HG03457 (cell line): ENCODE measurements at regions not wholly inside any gene's neighbourhood (a gene's known extent, or its start where the extent isn't known, plus 50 kb on each side); places are given as distances from the start of the nearest gene placed in this dataset.

Experiments used
- ATAC-seq: cut with Tn5 transposase; IDR thresholded peaks from one replicate; pipeline ENCODE4 v1.9.1; 2021; ENCODE audit warnings: moderate number of reproducible peaks; ENCODE audit not compliant: unreplicated experiment

DNA sequence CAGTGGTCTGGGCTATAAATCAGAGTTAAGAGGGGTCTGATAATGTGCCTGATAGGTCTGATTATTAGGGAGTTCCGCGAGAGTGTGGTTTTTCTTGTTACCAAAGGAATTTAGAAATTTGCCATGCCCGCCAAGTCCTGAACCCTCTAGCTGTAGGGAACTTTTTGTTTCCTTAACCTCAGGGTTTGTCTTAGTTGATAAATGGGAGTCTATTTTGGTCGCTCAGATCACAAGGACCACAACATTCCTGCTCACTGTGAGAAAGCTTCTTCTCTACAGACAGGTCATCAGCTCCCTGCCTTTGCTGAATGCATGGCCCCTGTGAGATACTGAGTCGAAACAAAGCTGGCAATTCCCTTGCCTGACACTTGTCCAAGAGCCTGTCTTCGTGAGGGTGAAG lies 497.8 kb downstream of the HS3ST4 start:
- ATAC-seq, result no peak

DNA sequence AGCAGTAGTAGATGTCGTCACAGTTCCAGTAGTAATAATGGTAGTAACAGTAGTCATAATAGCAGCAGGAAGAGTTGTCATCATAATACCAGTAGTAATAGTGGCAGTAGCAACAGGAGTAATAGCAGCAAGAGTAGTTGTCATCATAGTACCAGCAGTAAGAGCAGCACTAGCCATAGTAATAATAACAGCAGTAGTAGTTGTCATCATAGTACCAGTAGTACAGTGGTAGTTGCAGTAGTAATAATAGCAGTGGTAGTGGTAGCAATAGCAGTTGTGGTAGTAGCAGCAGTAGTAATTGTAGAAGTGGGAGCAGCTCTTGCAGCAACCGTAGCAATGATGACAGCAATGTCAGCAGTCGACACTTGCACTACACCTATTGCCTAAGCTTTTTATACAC lies 502.8 kb downstream of the HS3ST4 start:
- ATAC-seq, result no peak

DNA sequence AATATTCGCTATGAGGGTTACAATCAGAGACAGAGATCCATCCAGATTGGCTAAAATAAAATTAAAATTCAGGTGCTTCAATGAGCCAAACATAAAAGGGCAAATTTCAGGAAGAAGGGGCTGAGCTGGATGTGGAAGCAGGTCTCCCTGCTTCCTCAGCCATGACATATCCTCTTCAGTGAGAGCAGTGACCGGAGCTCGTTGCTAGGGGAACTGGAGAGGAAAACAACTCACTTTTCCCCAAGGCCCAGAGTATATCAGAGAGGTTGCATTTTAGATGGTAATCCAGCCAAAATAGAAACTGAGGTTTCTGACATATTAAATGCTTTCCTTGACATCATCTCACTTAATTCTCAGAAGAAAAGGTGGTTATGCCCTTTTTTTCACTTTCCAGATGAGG lies 503.5 kb downstream of the HS3ST4 start:
- no peak for ATAC-seq

DNA sequence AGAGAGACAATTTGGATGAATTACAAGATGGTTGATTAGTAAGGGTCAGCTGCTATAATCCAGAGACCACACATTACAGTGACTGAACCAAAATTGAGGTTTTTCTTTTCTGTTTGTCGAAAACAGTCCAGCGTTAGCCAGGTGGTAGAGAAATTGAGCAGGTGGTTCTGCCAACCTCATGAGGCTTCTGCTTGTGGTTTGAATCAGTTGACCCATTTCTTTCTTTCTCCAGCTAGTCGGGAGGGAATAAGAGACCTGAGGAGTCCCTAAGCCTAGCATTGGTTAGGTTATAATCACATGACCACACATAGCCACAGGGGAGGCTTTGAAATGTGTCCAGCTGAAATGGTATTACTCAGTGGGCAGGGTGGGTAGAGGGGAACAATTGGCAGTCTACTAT lies 504.6 kb downstream of the HS3ST4 start:
- no peak for ATAC-seq

GRCh38 chr16:26196802-26197201 lies 505.0 kb downstream of the HS3ST4 start:
- ATAC-seq, result no peak

DNA sequence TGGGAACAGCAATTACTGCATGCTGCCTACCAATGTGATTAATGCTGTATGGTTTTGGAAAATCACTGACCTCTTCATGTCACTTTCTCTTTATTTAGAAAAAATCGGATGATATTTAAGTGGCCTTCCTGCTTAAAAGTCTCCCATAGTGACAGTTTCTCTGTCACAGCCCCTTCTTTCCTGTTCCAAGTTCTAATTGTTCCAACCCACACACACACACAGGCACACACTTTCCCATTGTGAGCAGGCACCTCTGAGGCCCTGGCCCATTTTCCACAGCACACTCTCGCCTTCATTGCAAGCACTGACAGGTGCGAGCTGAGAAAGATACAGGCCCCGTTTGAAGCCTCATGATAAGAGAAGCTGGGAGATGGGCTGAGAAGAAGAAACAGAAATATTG lies 505.9 kb downstream of the HS3ST4 start:
- no peak for ATAC-seq

DNA sequence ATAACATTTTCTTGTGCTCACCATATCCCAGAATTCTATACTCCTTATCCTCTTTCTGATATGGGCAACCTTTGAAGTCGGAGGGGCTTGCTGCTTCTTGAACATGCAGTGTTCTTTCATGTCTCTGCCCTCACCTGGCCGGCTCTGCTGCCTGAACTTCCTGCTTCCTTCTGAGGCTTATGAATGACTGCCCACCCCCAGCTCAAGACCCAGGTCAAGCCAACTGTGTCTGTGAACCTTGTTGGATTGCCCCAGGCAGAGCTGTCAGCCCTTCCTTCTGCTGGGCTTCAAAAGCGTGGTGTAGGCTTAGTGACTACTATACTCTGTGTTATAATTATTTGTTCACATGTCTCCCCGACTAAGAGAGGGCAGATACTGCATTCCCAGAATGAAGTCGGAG lies 506.5 kb downstream of the HS3ST4 start:
- ATAC-seq, result no peak

DNA sequence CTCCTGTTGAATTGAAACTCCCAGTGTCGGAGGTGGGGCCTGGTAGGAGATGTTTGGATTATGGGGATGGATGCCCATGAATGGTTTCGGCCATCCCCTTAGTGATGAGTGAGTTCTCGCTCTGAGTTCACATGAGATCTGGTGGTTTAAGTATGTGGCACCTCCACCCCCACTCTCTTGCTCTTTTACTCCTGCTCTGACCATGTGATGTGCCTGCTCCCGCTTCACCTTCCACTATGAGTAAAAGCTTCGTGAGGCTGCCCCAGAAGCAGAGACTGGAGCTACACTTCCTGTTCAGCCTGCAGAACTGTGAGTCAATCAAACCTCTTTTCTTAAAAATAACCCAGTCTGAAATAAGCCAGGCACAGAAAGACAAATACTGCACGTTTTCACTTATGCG lies 512.4 kb downstream of the HS3ST4 start:
- ATAC-seq, result no peak

DNA sequence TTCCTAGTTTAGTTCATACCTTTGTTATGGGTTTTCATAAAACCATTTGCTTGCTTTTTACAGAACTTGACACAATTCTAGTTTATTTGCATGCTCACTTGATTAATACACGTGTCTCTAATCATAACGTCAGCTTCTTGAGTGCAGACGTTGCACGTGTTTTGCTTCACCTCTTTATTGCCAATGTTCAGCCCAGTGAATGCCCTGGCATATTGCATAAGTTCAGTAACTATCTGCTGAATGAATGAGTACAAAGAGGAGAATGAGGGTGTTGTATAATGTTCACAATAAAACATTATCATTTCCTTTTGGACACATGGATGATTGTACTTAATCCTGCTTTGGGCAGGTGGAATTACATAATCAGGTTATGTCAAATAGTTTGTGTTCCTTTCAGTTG lies 519.8 kb downstream of the HS3ST4 start:
- ATAC-seq, result no peak

- no peak for ATAC-seq
These were observed 520.8 kb downstream of the HS3ST4 start for GRCh38 chr16:26212599-26212998.

- no peak for ATAC-seq
These were observed 522.9 kb downstream of the HS3ST4 start for GRCh38 chr16:26214581-26215174.

GRCh38 chr16:26220894-26221293 lies 529.1 kb downstream of the HS3ST4 start:
- ATAC-seq, result no peak

GRCh38 chr16:26231647-26232046 lies 539.9 kb downstream of the HS3ST4 start:
- no peak for ATAC-seq

GRCh38 chr16:26240807-26241206 lies 549.0 kb downstream of the HS3ST4 start:
- no peak for ATAC-seq

- ATAC-seq, result no peak
These were observed 555.3 kb downstream of the HS3ST4 start for GRCh38 chr16:26247063-26247462.

DNA sequence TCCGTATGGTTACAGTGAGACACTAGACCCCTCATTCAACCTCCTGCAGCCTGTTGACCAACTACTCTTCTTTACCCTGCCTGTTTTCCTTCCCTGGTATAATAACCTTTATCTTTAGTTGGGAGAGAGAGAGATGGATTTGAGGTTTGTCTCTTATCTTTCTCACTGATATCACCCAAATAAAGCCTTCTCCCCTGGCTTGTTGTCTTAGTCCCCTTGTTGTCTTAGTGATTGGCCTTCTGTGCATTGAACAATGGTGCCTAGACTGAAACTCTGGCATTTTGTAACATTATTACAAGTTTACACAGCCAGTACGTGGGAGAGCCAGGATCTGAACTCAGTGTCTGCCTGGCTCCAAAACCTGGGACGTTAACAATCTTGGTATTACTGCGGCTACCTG lies 560.8 kb downstream of the HS3ST4 start:
- ATAC-seq, result no peak

GRCh38 chr16:26261621-26262020 lies 569.9 kb downstream of the HS3ST4 start:
- ATAC-seq, result no peak

- ATAC-seq, result no peak
These were observed 571.6 kb downstream of the HS3ST4 start for GRCh38 chr16:26263406-26263805.

DNA sequence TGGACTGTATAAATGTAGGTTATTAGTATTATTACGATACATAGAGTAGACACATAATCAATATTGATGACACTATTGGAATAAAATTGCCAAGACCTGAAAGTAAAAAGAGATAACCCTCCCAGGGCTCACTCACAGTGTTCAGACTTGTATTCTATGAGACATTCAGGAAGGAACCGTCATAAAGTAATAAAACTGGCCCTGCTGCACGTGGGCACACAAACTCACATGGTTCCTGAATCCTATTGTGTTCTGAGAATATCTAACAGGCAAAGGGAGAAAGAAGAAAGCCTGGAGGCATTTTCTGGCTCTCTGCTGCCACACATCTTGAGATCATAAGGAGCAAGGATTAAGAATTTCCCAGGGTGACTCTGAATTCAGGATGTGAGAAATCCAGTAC lies 575.9 kb downstream of the HS3ST4 start:
- ATAC-seq, result no peak

GRCh38 chr16:26269673-26270072 lies 577.9 kb downstream of the HS3ST4 start:
- ATAC-seq, result no peak

GRCh38 chr16:26273607-26274006 lies 581.8 kb downstream of the HS3ST4 start:
- ATAC-seq, result no peak

DNA sequence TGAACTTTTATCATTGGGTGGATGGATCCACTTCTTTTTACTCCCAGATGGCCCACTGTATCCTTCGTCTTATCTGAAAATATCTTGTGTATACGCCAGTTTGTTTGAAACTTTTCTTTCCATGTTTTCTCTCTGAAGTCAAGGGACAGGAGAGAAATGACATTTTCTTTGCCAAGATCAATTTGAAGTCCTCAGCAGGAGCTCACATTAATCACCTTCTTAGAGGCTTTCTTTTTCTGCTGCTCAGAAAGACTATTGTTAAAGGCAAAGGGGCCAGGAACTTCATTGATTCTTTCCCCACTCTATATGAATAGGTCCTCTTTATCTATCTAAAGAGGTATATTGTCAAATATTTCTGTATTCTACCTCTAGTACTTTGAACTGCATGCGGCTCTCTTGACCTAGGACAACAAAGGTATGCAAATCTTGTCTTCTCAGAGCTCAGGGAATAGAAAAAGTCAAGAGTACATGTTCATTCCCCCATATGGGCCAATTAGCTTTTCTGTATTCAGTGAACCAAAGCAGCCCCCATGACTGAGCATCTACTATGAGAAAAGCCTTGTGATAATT lies 583.3 kb downstream of the HS3ST4 start:
- ATAC-seq, result no peak

- ATAC-seq, result no peak
These were observed 584.5 kb downstream of the HS3ST4 start for GRCh38 chr16:26276289-26276688.
